ENCODE measurements at regions not wholly inside any gene's neighbourhood (a gene's known extent, or its start where the extent isn't known, plus 50 kb on each side); places are given as distances from the start of the nearest gene placed in this dataset.
"Not testable (repeated sequence)": the region's sequence is repeated elsewhere in the genome, so short reads cannot be mapped to it uniquely, and the experiment has no call there.

- TF ChIP-seq CTCF (IDR thresholded peaks at IDR 0.05; ENCODE audit: insufficient read depth, low read length, poor library complexity, severe bottlenecking), result no peak
- Histone ChIP-seq H3K36me3 (ENCODE audit: control insufficient read depth, insufficient read depth, low read length) (no peaks in the 10 kb centered on the region), H3K4me3 (ENCODE audit: low read depth, low read length) (no peak overlapping the region), H3K27me3 (ENCODE audit: control insufficient read depth, insufficient read depth, low read length) (no peaks in the 10 kb centered on the region)
- peak; percentile 4 for DNase-seq (ENCODE audit: low read depth)
Observed at GRCh38 chr17:63039899-63040602, 74.0 kb downstream of the TANC2 start.

GRCh38 chr17:63040816-63041215, 74.8 kb downstream of the TANC2 start:
- no peak overlapping the region for H3K4me3 ChIP-seq (ENCODE audit: low read depth, low read length)
- no peaks in the 10 kb centered on the region for H3K36me3 ChIP-seq (ENCODE audit: control insufficient read depth, insufficient read depth, low read length)
- no peak for TF ChIP-seq CTCF (IDR thresholded peaks at IDR 0.05; ENCODE audit: insufficient read depth, low read length, poor library complexity, severe bottlenecking)
- no peaks in the 10 kb centered on the region for H3K27me3 ChIP-seq (ENCODE audit: control insufficient read depth, insufficient read depth, low read length)
- no peak for DNase-seq (ENCODE audit: low read depth)

- H3K4me3 ChIP-seq (ENCODE audit: low read depth, low read length), result no peak overlapping the region
- TF ChIP-seq CTCF (IDR thresholded peaks at IDR 0.05; ENCODE audit: insufficient read depth, low read length, poor library complexity, severe bottlenecking), result no peak
- no peaks in the 10 kb centered on the region for H3K27me3 ChIP-seq (ENCODE audit: control insufficient read depth, insufficient read depth, low read length)
- H3K36me3 ChIP-seq (ENCODE audit: control insufficient read depth, insufficient read depth, low read length), result no peaks in the 10 kb centered on the region
- DNase-seq (ENCODE audit: low read depth), result no peak
Observed at GRCh38 chr17:63041251-63041650, 75.2 kb downstream of the TANC2 start.

- no peak for DNase-seq (ENCODE audit: low read depth)
Observed at GRCh38 chr17:63041722-63042121, 75.7 kb downstream of the TANC2 start.

GRCh38 chr17:63042256-63042812, 76.3 kb downstream of the TANC2 start:
- no peak for DNase-seq (ENCODE audit: low read depth)
- Histone ChIP-seq H3K4me3 (ENCODE audit: low read depth, low read length) (no peak overlapping the region), H3K27me3 (ENCODE audit: control insufficient read depth, insufficient read depth, low read length) (no peaks in the 10 kb centered on the region), H3K36me3 (ENCODE audit: control insufficient read depth, insufficient read depth, low read length) (no peaks in the 10 kb centered on the region)
- no peak for TF ChIP-seq CTCF (IDR thresholded peaks at IDR 0.05; ENCODE audit: insufficient read depth, low read length, poor library complexity, severe bottlenecking)

More at GRCh38 chr17:63041722-63042121, 75.7 kb downstream of the TANC2 start:
- H3K27me3 ChIP-seq (ENCODE audit: control insufficient read depth, insufficient read depth, low read length), result no peaks in the 10 kb centered on the region
- TF ChIP-seq CTCF (IDR thresholded peaks at IDR 0.05; ENCODE audit: insufficient read depth, low read length, poor library complexity, severe bottlenecking), result no peak
- H3K36me3 ChIP-seq (ENCODE audit: control insufficient read depth, insufficient read depth, low read length), result no peaks in the 10 kb centered on the region
- no peak overlapping the region for H3K4me3 ChIP-seq (ENCODE audit: low read depth, low read length)

- H3K27me3 ChIP-seq (ENCODE audit: control insufficient read depth, insufficient read depth, low read length); DNase-seq (ENCODE audit: low read depth); H3K36me3 ChIP-seq (ENCODE audit: control insufficient read depth, insufficient read depth, low read length); H3K4me3 ChIP-seq (ENCODE audit: low read depth, low read length): not testable (repeated sequence)
Observed at GRCh38 chr17:63057560-63057959, 91.5 kb downstream of the TANC2 start.

Data from kidney epithelial cell (primary cell).